Adrenal gland (tissue), 5 donors: ENCODE measurements at regions not wholly inside any gene's neighbourhood (a gene's known extent, or its start where the extent isn't known, plus 50 kb on each side); places are given as distances from the start of the nearest gene placed in this dataset.

Experiments used
- POLR2A ChIP-seq, 2 donors: fragments of 450-650 bp; IDR thresholded peaks; one replicate each; pipeline ENCODE4 v1.6.1; 2017; ENCODE audit warnings: antibody characterized with exemption in 2 of 2, mild to moderate bottlenecking in 2 of 2, moderate library complexity in 1 of 2
- TF ChIP-seq, protein P1 (sequence below), 6 experiments: fragments of 450-650 bp in 4 of 6; fragments of 200-600 bp in 2 of 6; sonication (generic) in 1 of 6; IDR thresholded peaks; 1 replicate in 5 of 6; 2 replicates in 1 of 6; pipeline versions ENCODE4 v1.5.1 to v1.8.0; 2016 to 2021; ENCODE audit warnings: antibody characterized with exemption in 6 of 6, mild to moderate bottlenecking in 2 of 6, moderate library complexity in 1 of 6
- donor health status: DM: no; HTN: no; CAD: no.

DNA sequence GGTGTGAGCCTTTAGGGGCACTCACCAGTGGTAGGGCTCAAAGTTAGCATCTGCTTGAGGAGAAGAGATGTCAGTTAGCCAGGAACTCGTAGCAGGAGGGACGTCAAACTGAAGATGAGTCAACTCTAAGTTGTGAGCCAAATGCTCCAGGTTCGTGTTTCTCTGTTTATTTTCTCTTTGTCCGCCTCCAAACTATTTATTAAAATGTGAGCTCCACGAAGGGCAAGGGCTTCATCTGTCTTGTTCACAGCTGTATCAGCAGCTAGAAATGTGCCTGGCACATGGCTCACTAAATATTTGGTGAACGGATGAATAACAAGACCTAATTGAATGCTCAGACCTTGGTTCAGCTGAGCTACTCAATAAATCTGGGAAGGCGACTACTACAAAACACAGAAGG lies 248.9 kb downstream of the BCOR start:
- TF ChIP-seq, protein P1, sequence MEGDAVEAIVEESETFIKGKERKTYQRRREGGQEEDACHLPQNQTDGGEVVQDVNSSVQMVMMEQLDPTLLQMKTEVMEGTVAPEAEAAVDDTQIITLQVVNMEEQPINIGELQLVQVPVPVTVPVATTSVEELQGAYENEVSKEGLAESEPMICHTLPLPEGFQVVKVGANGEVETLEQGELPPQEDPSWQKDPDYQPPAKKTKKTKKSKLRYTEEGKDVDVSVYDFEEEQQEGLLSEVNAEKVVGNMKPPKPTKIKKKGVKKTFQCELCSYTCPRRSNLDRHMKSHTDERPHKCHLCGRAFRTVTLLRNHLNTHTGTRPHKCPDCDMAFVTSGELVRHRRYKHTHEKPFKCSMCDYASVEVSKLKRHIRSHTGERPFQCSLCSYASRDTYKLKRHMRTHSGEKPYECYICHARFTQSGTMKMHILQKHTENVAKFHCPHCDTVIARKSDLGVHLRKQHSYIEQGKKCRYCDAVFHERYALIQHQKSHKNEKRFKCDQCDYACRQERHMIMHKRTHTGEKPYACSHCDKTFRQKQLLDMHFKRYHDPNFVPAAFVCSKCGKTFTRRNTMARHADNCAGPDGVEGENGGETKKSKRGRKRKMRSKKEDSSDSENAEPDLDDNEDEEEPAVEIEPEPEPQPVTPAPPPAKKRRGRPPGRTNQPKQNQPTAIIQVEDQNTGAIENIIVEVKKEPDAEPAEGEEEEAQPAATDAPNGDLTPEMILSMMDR (IDR thresholded peaks at IDR 0.05): no peak
- TF ChIP-seq POLR2A (IDR thresholded peaks at IDR 0.05): no peak
